ENCODE measurements at regions not wholly inside any gene's neighbourhood (a gene's known extent, or its start where the extent isn't known, plus 50 kb on each side); places are given as distances from the start of the nearest gene placed in this dataset.

DNA sequence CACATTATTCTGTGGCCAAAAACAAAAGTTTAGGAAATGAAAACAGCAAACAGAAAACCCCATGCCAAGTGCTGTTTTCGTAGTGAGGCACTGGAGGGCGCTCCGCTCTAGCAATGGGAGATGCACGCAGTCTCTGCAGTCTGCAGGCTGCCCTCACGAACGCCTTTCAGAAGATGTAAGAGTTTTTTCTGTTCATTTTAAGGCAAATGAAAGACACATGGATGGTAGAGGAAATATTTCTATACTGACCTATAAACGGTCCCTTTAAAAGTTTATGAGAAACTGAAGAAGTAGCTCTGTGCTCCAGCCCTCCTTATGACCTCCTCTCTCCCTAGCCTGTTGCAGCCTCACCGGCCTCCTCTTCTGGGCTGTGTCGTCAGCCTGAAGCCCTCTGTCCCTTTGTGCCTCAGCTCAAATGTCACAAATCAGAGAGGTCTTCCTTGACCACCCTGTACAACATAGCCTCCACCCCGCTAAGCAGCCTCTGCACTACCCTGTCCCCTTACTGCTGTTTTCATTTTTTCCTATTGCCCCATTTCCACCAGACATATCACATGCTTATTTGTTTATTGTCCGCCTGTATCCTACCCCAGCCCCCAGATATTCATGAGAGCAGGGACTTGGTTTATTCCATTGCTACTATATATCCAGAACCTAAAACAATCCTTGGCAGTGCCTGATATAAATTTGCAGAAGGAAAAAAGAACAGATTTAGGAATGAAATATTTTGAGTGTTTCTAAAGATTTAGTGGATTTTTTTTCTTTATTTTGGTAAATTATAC is 116.4 kb downstream of the TM9SF2 start (continued):
- TF ChIP-seq ZBTB25 (CRISPR knock-in tag; IDR thresholded peaks at IDR 0.05) (no peak), CCAR2 (optimal IDR thresholded peaks at IDR 0.05; ENCODE audit: low read depth, low read length) (no peak), ZNF660 (CRISPR knock-in tag; IDR thresholded peaks at IDR 0.05; ENCODE audit: borderline replicate concordance, low read depth) (no peak), HOXA3 (CRISPR knock-in tag; IDR thresholded peaks at IDR 0.05) (no peak), CSRNP2 (CRISPR knock-in tag; conservative IDR thresholded peaks at IDR 0.05; ENCODE audit: low read depth) (no peak), IRX3 (CRISPR knock-in tag; IDR thresholded peaks at IDR 0.05; ENCODE audit: borderline replicate concordance, low read depth) (no peak), MYC (CRISPR knock-in tag; IDR thresholded peaks at IDR 0.05; ENCODE audit: borderline replicate concordance) (no peak), NFRKB (IDR thresholded peaks at IDR 0.05) (no peak), PRDM10 (CRISPR knock-in tag; IDR thresholded peaks at IDR 0.05; ENCODE audit: low read depth) (no peak), ZSCAN22 (CRISPR knock-in tag; IDR thresholded peaks at IDR 0.05) (no peak), RAD21 (CRISPR knock-in tag; IDR thresholded peaks at IDR 0.05) (peak; percentile 74), AHR (CRISPR knock-in tag; IDR thresholded peaks at IDR 0.05) (no peak), EZH2 (conservative IDR thresholded peaks at IDR 0.05; ENCODE audit: low read depth, low read length) (no peak), KDM6A (CRISPR knock-in tag; IDR thresholded peaks at IDR 0.05; ENCODE audit: low read depth) (no peak), GRHL1 (CRISPR knock-in tag; conservative IDR thresholded peaks at IDR 0.05) (no peak), ZBTB44 (CRISPR knock-in tag; IDR thresholded peaks at IDR 0.05) (no peak), DNMT3B (CRISPR knock-in tag; conservative IDR thresholded peaks at IDR 0.05) (no peak), ZNF30 (CRISPR knock-in tag; IDR thresholded peaks at IDR 0.05) (no peak), HOXA5 (CRISPR knock-in tag; IDR thresholded peaks at IDR 0.05) (no peak), ZNF124 (CRISPR knock-in tag; IDR thresholded peaks at IDR 0.05) (no peak), ZMYM2 (CRISPR knock-in tag; IDR thresholded peaks at IDR 0.05) (no peak), KDM1A (CRISPR knock-in tag; IDR thresholded peaks at IDR 0.05) (no peak)
